ENCODE measurements at regions not wholly inside any gene's neighbourhood (a gene's known extent, or its start where the extent isn't known, plus 50 kb on each side); places are given as distances from the start of the nearest gene placed in this dataset.

DNA sequence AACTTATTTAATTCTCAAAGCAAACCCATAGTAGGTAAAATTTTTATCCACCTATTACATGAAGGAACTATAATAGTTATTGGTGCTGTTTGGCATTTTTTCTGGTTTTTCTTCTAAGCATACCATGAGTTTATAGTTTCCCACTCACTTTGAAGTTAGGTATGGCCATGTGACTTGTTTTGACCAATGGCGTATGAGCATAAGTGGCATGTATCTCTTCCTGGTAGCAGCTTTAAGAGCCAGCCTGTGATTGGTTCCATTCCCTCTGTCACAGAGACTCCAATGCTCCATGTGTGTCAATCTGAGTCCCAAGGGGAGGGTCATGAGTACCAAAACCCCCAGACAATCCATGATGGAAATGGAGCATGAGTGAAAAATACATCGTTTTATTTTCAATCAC lies 282.9 kb upstream of the N4BP1 start:
- TF ChIP-seq EZH2 (IDR thresholded peaks at IDR 0.05) (no peak), FOXP2 (optimal IDR thresholded peaks at IDR 0.05; ENCODE audit: control extremely low read depth, extremely low read length, insufficient read depth) (no peak)
